H1 (cell line): ENCODE measurements at regions not wholly inside any gene's neighbourhood (a gene's known extent, or its start where the extent isn't known, plus 50 kb on each side); places are given as distances from the start of the nearest gene placed in this dataset.

ENCODE experiments used
- CTCF ChIA-PET: fragments of 300-600 bp; sonication (Branson Sonifier 250); formaldehyde crosslinking; loops from one replicate; lab custom pipeline; 2021; ENCODE audit not compliant: partially characterized antibody; lab: Charles Lee
- POLR2A ChIA-PET: fragments of 300-600 bp; sonication (Branson Sonifier 250); formaldehyde crosslinking; loops from one replicate; lab custom pipeline; 2021; ENCODE audit warnings: inconsistent platforms; ENCODE audit not compliant: partially characterized antibody; lab: Charles Lee
- DNase-seq, 2 experiments: peaks; one replicate each; pipeline versions ENCODE4 v3.0.0 to v3.0.0-alpha.2; 2010 to 2022; ENCODE audit warnings: low spot score in 2 of 2, low read depth in 1 of 2, mixed read lengths in 1 of 2
- FAIRE-seq: peaks from 2 replicates; lab custom pipeline; 2011; peaks lifted over from hg19 to GRCh38; lab: Jason Lieb, UNC
- H2AFZ ChIP-seq: 2 replicates; pipeline ENCODE4 v1.8.1; 2012; ENCODE audit warnings: low read length, inconsistent platforms
- H2AK5ac ChIP-seq: 2 replicates; pipeline ENCODE4 v1.6.1; 2013; ENCODE audit warnings: low read depth, low read length
- H2BK120ac ChIP-seq: replicated peaks from 2 replicates; pipeline ENCODE3; 2013; ENCODE audit warnings: low read depth, low read length, inconsistent platforms
- H2BK12ac ChIP-seq: 2 replicates; pipeline ENCODE4 v1.6.1; 2013; ENCODE audit warnings: low read depth, low read length
- H2BK15ac ChIP-seq: 2 replicates; pipeline ENCODE4 v1.6.1; 2013; ENCODE audit warnings: low read length
- H2BK20ac ChIP-seq: 2 replicates; pipeline ENCODE4 v1.6.1; 2013; ENCODE audit warnings: low read length
- H2BK5ac ChIP-seq: 2 replicates; pipeline ENCODE4 v1.6.1; 2013; ENCODE audit warnings: low read depth, low read length
- H3K14ac ChIP-seq: 2 replicates; pipeline ENCODE4 v1.6.1; 2013; ENCODE audit warnings: inconsistent platforms; ENCODE audit not compliant: insufficient read length
- H3K18ac ChIP-seq: 2 replicates; pipeline ENCODE4 v1.6.1; 2013; ENCODE audit warnings: low read length; ENCODE audit errors: extremely low read depth
- H3K23ac ChIP-seq: 2 replicates; pipeline ENCODE4 v1.6.1; 2013; ENCODE audit warnings: inconsistent platforms; ENCODE audit not compliant: insufficient read length
- H3K23me2 ChIP-seq: 2 replicates; pipeline ENCODE4 v1.6.1; 2013; ENCODE audit warnings: low read depth, low read length
- H3K27ac ChIP-seq: 2 replicates; pipeline ENCODE4 v1.6.1; 2011; ENCODE audit warnings: low read depth, low read length, inconsistent platforms
- H3K27me3 ChIP-seq, 4 experiments: replicated peaks in 1 of 4; 1 replicate in 1 of 4; 2 replicates in 3 of 4; pipeline versions ENCODE4 v1.6.1 to v1.8.1; 2011 to 2013; ENCODE audit warnings: low read length in 3 of 4, mild to moderate bottlenecking in 3 of 4, inconsistent platforms in 2 of 4, mixed read lengths in 2 of 4, moderate library complexity in 1 of 4; ENCODE audit not compliant: control insufficient read depth in 3 of 4, insufficient read depth in 3 of 4; ENCODE audit errors: extremely low read depth in 1 of 4
- H3K36me3 ChIP-seq, 4 experiments: 2 replicates each; pipeline versions ENCODE4 v1.6.1 to v1.8.1; 2011 to 2013; ENCODE audit warnings: mild to moderate bottlenecking in 4 of 4, low read length in 3 of 4, moderate library complexity in 2 of 4, control low read depth in 1 of 4, inconsistent platforms in 1 of 4; ENCODE audit not compliant: insufficient read depth in 4 of 4, control insufficient read depth in 2 of 4
- H3K4ac ChIP-seq: replicated peaks from 2 replicates; pipeline ENCODE3; 2013; ENCODE audit warnings: low read length, low read depth, mixed read lengths, inconsistent platforms; ENCODE audit not compliant: insufficient read length
- H3K4me1 ChIP-seq, 4 experiments: replicated peaks in 1 of 4; 1 replicate in 1 of 4; 2 replicates in 3 of 4; pipeline versions ENCODE4 v1.6.1 to v1.8.1; 2011 to 2013; ENCODE audit warnings: low read length in 3 of 4, inconsistent platforms in 2 of 4, mixed read lengths in 1 of 4; ENCODE audit not compliant: insufficient read depth in 4 of 4, control insufficient read depth in 3 of 4
- H3K4me2 ChIP-seq, 2 experiments: 2 replicates each; pipeline versions ENCODE4 v1.6.1 to v1.8.1; 2011 to 2013; ENCODE audit warnings: low read depth in 2 of 2, low read length in 2 of 2, control low read depth in 1 of 2, inconsistent platforms in 1 of 2, mild to moderate bottlenecking in 1 of 2; ENCODE audit not compliant: insufficient read depth in 1 of 2
- H3K4me3 ChIP-seq, 4 experiments: fragments of 200-600, 300-600 bp in 1 of 4; sonication (generic), shearing (Covaris generic), sonication (Bioruptor Twin) in 1 of 4; 2 replicates each; pipeline versions ENCODE4 v1.5.1 to v1.8.1; 2011 to 2016; ENCODE audit warnings: low read length in 4 of 4, low read depth in 3 of 4, control low read depth in 2 of 4, inconsistent platforms in 2 of 4, mild to moderate bottlenecking in 2 of 4, mixed read lengths in 1 of 4, moderate library complexity in 1 of 4; ENCODE audit not compliant: insufficient read depth in 2 of 4; ENCODE audit errors: extremely low read depth in 1 of 4
- H3K56ac ChIP-seq: replicated peaks from 2 replicates; pipeline ENCODE3; 2013; ENCODE audit warnings: low read depth, mild to moderate bottlenecking, mixed read lengths, low read length, inconsistent platforms; ENCODE audit not compliant: insufficient read length
- H3K79me1 ChIP-seq: 2 replicates; pipeline ENCODE4 v1.6.1; 2013; ENCODE audit warnings: low read depth, low read length, control low read depth
- H3K79me2 ChIP-seq, 2 experiments: 2 replicates each; pipeline versions ENCODE4 v1.6.1 to v1.8.1; 2012 to 2013; ENCODE audit warnings: low read length in 2 of 2, mild to moderate bottlenecking in 2 of 2, inconsistent platforms in 1 of 2; ENCODE audit not compliant: insufficient read depth in 2 of 2, control insufficient read depth in 1 of 2
- H3K9ac ChIP-seq, 4 experiments: replicated peaks in 1 of 4; 1 replicate in 1 of 4; 2 replicates in 3 of 4; pipeline versions ENCODE4 v1.6.1 to v1.8.1; 2011 to 2013; ENCODE audit warnings: low read depth in 3 of 4, low read length in 3 of 4, control low read depth in 2 of 4, mild to moderate bottlenecking in 2 of 4, moderate library complexity in 2 of 4, inconsistent platforms in 1 of 4; ENCODE audit errors: extremely low read depth in 1 of 4
- H3K9me3 ChIP-seq, 2 experiments: 2 replicates each; pipeline versions ENCODE4 v1.6.1 to v1.8.1; 2012 to 2013; ENCODE audit warnings: mild to moderate bottlenecking in 2 of 2, moderate library complexity in 2 of 2, control low read depth in 1 of 2, inconsistent platforms in 1 of 2, low read depth in 1 of 2, low read length in 1 of 2, mixed read lengths in 1 of 2; ENCODE audit not compliant: insufficient read depth in 2 of 2
- H4K20me1 ChIP-seq, 2 experiments: replicated peaks in 1 of 2; 2 replicates each; pipeline versions ENCODE3 to v1.8.1; 2011 to 2013; ENCODE audit warnings: inconsistent platforms in 2 of 2, low read length in 2 of 2, mild to moderate bottlenecking in 1 of 2; ENCODE audit not compliant: insufficient read depth in 2 of 2, control insufficient read depth in 1 of 2
- H4K5ac ChIP-seq: 2 replicates; pipeline ENCODE4 v1.6.1; 2013; ENCODE audit warnings: low read length, low read depth, mixed read lengths, inconsistent platforms; ENCODE audit not compliant: insufficient read length
- H4K8ac ChIP-seq: 2 replicates; pipeline ENCODE4 v1.8.0; 2013; ENCODE audit warnings: mild to moderate bottlenecking, moderate library complexity, low read length, inconsistent platforms; ENCODE audit not compliant: insufficient read depth; ENCODE audit errors: extremely low read depth
- H4K91ac ChIP-seq: replicated peaks from 2 replicates; pipeline ENCODE3; 2013; ENCODE audit warnings: low read length, mixed read lengths, inconsistent platforms; ENCODE audit not compliant: insufficient read length
- KDM1A ChIP-seq: fragments of 200-600, 300-600 bp; sonication (generic); IDR thresholded peaks from 2 replicates; pipeline ENCODE4 v1.7.1; 2016; ENCODE audit warnings: mild to moderate bottlenecking, low read length, borderline replicate concordance
- SP4 ChIP-seq: IDR thresholded peaks from 2 replicates; pipeline ENCODE4 v1.6.1; 2012; ENCODE audit warnings: low read length, inconsistent platforms
- WGBS, 2 experiments: shearing (Covaris generic) in 1 of 2; methylation state at CpG; one replicate each; pipeline versions ENCODE4 v1.1.6 to v1.1.7; 2013 to 2015; ENCODE audit warnings: low lambda C conversion rate in 2 of 2, mixed read lengths in 2 of 2, inconsistent platforms in 1 of 2, low coverage in 1 of 2, missing lambda C conversion rate in 1 of 2; ENCODE audit not compliant: insufficient replicate concordance in 2 of 2, insufficient coverage in 1 of 2, insufficient read length in 1 of 2; ENCODE audit errors: extremely low coverage in 1 of 2, missing lambda C conversion rate in 1 of 2; 5-methylcytosine and 5-hydroxymethylcytosine counted together

DNA sequence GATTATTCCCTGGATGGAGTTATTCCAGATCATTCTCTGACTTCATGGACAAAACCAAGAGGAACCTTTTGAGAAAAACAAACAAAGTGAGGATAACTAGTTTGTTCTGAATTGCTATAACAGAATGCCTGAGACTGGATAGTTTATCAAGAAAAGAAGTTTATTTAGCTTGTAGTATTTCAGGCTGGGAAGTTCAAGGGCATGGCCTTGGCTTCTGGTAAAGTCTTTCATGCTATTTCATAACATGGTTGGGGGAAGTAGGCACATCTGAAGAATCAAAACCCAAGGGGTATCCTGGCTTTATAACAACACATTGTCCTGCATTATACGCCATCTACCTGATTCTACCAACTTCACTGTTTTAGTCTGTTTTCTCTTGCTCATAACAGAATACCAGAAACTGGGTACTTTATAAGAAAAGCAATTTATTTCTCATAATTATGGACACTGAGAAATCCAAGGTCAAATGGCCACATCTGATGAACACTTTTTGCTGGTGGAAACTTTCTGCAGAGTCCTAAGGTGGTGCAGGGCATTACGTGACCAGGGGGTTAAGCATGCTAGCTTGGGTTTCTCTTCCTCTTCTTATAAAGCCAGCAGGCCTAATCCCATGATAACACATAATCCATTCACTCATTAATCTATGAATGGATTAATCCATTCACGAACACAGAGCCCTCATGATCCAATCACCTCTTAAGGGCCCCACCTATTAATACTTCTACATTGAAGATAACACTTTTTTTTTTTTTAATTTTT lies 186.1 kb upstream of the PRSS16 start:
- ChIA-PET POLR2A (no interaction called here), CTCF (interaction anchor here (0.6 to 1.0 kb wide), 2 partner anchors 22 to 466 kb away, joined by 3 read pairs; no protein-coding TSS in a partner anchor)

More for the DNA sequence above, 186.1 kb upstream of the PRSS16 start:
- FAIRE-seq (no peak), DNase-seq (no peak)
- no peak overlapping the region for H3K4me3 ChIP-seq
- H3K14ac ChIP-seq, result no peak overlapping the region
- H3K23ac ChIP-seq, result no peak overlapping the region
- H2AK5ac ChIP-seq, result no peak overlapping the region
- H4K91ac ChIP-seq, result no peak overlapping the region
- H3K79me2 ChIP-seq, result no peaks in the 10 kb centered on the region
- no peak overlapping the region for H2AFZ ChIP-seq
- H3K56ac ChIP-seq, result no peak overlapping the region
- H3K23me2 ChIP-seq, result peaks cover 2% of the 10 kb centered on the region; the same call in 1 of the 2 replicates
- H3K27me3 ChIP-seq, result no peaks in the 10 kb centered on the region
- no peak overlapping the region for H2BK5ac ChIP-seq
- no peak overlapping the region for H3K4ac ChIP-seq
- no peaks in the 10 kb centered on the region for H3K79me1 ChIP-seq
- no peak overlapping the region for H3K27ac ChIP-seq
- H2BK15ac ChIP-seq, result no peak overlapping the region
- 88% methylated on average over 3 of the region's 3 CpGs; no CpG with 5 or more reads in 1 of the 2 experiments for WGBS, 2 experiments
- no peak overlapping the region for H3K18ac ChIP-seq
- no peak overlapping the region for H2BK12ac ChIP-seq
- no peaks in the 10 kb centered on the region for H3K36me3 ChIP-seq
- no peak overlapping the region for H3K9ac ChIP-seq
- no peaks in the 10 kb centered on the region for H3K9me3 ChIP-seq
- TF ChIP-seq SP4 (no peak), KDM1A (no peak)
- no peak overlapping the region for H3K4me2 ChIP-seq
- H4K5ac ChIP-seq, result no peak overlapping the region
- H4K20me1 ChIP-seq, result no peaks in the 10 kb centered on the region
- H4K8ac ChIP-seq, result no peak overlapping the region
- H2BK20ac ChIP-seq, result no peak overlapping the region
- no peak overlapping the region for H2BK120ac ChIP-seq
- peaks cover under 1 to 5% (median 1%) of the 10 kb centered on the region in 4 experiments; a peak in 6 of 7 replicates for H3K4me1 ChIP-seq
